Right lung (tissue), 2 donors: ENCODE measurements at regions not wholly inside any gene's neighbourhood (a gene's known extent, or its start where the extent isn't known, plus 50 kb on each side); places are given as distances from the start of the nearest gene placed in this dataset.
A peak's percentile ranks its signal among the peaks of the same experiment; 100 is the strongest.
"Not testable (repeated sequence)": the region's sequence is repeated elsewhere in the genome, so short reads cannot be mapped to it uniquely, and the experiment has no call there.

Experiments used
- DNase-seq, 2 donors: peaks; one replicate each; pipeline ENCODE4 v3.0.0-alpha.2; 2013

- no peak for DNase-seq
Observed at GRCh38 chr1:82152356-82153271, 351.9 kb downstream of the ADGRL2 start.

- DNase-seq: no peak
Observed at GRCh38 chr1:82145656-82146055, 344.9 kb downstream of the ADGRL2 start.

GRCh38 chr1:82143108-82143833 lies 342.5 kb downstream of the ADGRL2 start:
- no peak for DNase-seq

- DNase-seq: no peak
Observed at GRCh38 chr1:82141390-82141789, 340.7 kb downstream of the ADGRL2 start.

GRCh38 chr1:82139751-82140468 lies 339.2 kb downstream of the ADGRL2 start:
- DNase-seq: no peak

GRCh38 chr1:82136351-82136750 lies 335.6 kb downstream of the ADGRL2 start:
- not testable (repeated sequence) for DNase-seq

- DNase-seq: no peak
Observed at GRCh38 chr1:82125866-82126265, 325.1 kb downstream of the ADGRL2 start.

- no peak for DNase-seq
Observed at GRCh38 chr1:82125119-82125518, 324.4 kb downstream of the ADGRL2 start.

GRCh38 chr1:82121421-82121820 lies 320.7 kb downstream of the ADGRL2 start:
- no peak for DNase-seq

GRCh38 chr1:82116105-82116504 lies 315.4 kb downstream of the ADGRL2 start:
- DNase-seq: no peak

- no peak for DNase-seq
Observed at GRCh38 chr1:82114887-82115286, 314.2 kb downstream of the ADGRL2 start.

GRCh38 chr1:82110366-82111254 lies 309.9 kb downstream of the ADGRL2 start:
- DNase-seq: peak; percentile 45

GRCh38 chr1:82108843-82109242 lies 308.1 kb downstream of the ADGRL2 start:
- no peak for DNase-seq

GRCh38 chr1:82106672-82107071 lies 305.9 kb downstream of the ADGRL2 start:
- no peak for DNase-seq

- DNase-seq: no peak
Observed at GRCh38 chr1:82099170-82099569, 298.4 kb downstream of the ADGRL2 start.

- no peak for DNase-seq
Observed at GRCh38 chr1:82094136-82094535, 293.4 kb downstream of the ADGRL2 start.

- no peak for DNase-seq
Observed at GRCh38 chr1:82091729-82092128, 291.0 kb downstream of the ADGRL2 start.

- DNase-seq: no peak
Observed at GRCh38 chr1:82091265-82091664, 290.5 kb downstream of the ADGRL2 start.

- no peak for DNase-seq
Observed at GRCh38 chr1:82090104-82090503, 289.4 kb downstream of the ADGRL2 start.

GRCh38 chr1:82086739-82087138 lies 286.0 kb downstream of the ADGRL2 start:
- no peak for DNase-seq

- DNase-seq: no peak
Observed at GRCh38 chr1:82079607-82080006, 278.9 kb downstream of the ADGRL2 start.
